ENCODE measurements at regions not wholly inside any gene's neighbourhood (a gene's known extent, or its start where the extent isn't known, plus 50 kb on each side); places are given as distances from the start of the nearest gene placed in this dataset.

DNA sequence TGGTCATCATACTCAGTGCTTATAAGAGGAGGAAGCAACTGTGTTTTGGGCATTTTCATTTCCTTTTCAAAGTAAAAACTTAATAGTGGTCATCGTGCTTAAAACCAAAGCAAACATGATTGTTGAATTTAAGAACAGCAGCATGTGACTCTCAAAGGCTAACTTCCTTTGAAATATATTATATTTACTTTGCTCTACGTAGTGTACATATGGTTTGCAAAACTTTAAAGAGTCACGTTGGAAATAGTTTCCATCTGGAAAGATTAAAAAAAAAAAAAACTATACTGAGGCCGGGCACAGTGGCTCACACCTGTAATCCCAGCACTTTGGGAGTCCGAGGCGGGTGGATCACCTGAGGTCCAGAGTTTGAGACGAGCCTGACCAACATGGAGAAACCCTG lies 367.9 kb upstream of the BCHE start:
- TF ChIP-seq, protein P1, sequence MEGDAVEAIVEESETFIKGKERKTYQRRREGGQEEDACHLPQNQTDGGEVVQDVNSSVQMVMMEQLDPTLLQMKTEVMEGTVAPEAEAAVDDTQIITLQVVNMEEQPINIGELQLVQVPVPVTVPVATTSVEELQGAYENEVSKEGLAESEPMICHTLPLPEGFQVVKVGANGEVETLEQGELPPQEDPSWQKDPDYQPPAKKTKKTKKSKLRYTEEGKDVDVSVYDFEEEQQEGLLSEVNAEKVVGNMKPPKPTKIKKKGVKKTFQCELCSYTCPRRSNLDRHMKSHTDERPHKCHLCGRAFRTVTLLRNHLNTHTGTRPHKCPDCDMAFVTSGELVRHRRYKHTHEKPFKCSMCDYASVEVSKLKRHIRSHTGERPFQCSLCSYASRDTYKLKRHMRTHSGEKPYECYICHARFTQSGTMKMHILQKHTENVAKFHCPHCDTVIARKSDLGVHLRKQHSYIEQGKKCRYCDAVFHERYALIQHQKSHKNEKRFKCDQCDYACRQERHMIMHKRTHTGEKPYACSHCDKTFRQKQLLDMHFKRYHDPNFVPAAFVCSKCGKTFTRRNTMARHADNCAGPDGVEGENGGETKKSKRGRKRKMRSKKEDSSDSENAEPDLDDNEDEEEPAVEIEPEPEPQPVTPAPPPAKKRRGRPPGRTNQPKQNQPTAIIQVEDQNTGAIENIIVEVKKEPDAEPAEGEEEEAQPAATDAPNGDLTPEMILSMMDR (IDR thresholded peaks at IDR 0.05; ENCODE audit: borderline replicate concordance) = no peak
- H3K27me3 ChIP-seq (ENCODE audit: low read depth) = no peaks in the 10 kb centered on the region
- H3K9me3 ChIP-seq (replicated peaks) = no peaks in the 10 kb centered on the region
- intact Hi-C loops (cut with micrococcal nuclease) = no loop called here
- DNase-seq = no peak
- no peak overlapping the region for H3K27ac ChIP-seq (replicated peaks)
- no peaks in the 10 kb centered on the region for H3K36me3 ChIP-seq
- H3K4me1 ChIP-seq = no peaks in the 10 kb centered on the region
- no peak overlapping the region for H3K4me3 ChIP-seq

DNA sequence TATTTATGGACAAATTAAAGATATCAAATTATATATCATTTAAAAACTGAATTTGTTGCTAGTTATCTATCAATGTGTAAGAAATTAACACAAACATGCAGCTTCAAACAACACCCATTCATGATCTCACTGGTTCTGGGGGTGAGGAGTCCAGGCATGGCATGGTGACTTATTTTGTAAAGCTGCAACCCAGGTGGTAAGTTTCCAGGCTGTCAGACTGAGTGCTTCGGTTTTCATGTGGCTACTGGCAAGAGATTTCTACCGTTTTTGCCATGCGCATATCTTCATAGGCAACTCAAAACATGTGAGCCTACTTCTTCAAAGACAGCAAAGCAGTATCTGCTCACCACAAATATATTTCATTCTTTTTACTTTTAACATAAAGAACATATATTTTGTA lies 364.3 kb upstream of the BCHE start:
- DNase-seq = no peak
- TF ChIP-seq, protein P1 (IDR thresholded peaks at IDR 0.05; ENCODE audit: borderline replicate concordance) = no peak
- Histone ChIP-seq H3K36me3 (no peaks in the 10 kb centered on the region), H3K4me1 (no peaks in the 10 kb centered on the region), H3K4me3 (no peak overlapping the region), H3K27ac (replicated peaks) (no peak overlapping the region), H3K9me3 (replicated peaks) (no peaks in the 10 kb centered on the region), H3K27me3 (ENCODE audit: low read depth) (no peaks in the 10 kb centered on the region)
- intact Hi-C loops (cut with micrococcal nuclease) = no loop called here

- intact Hi-C loops (cut with micrococcal nuclease) = no loop called here
- H3K27me3 ChIP-seq (ENCODE audit: low read depth) = no peaks in the 10 kb centered on the region
- no peak overlapping the region for H3K4me3 ChIP-seq
- DNase-seq = no peak
- H3K4me1 ChIP-seq = no peaks in the 10 kb centered on the region
- no peak overlapping the region for H3K27ac ChIP-seq (replicated peaks)
- TF ChIP-seq, protein P1 (IDR thresholded peaks at IDR 0.05; ENCODE audit: borderline replicate concordance) = no peak
- H3K36me3 ChIP-seq = no peaks in the 10 kb centered on the region
- no peaks in the 10 kb centered on the region for H3K9me3 ChIP-seq (replicated peaks)
Observed at GRCh38 chr3:166199491-166199890, 362.3 kb upstream of the BCHE start.

- Histone ChIP-seq H3K9me3 (replicated peaks) (no peaks in the 10 kb centered on the region), H3K27me3 (ENCODE audit: low read depth) (no peaks in the 10 kb centered on the region), H3K4me3 (no peak overlapping the region), H3K27ac (replicated peaks) (no peak overlapping the region), H3K36me3 (no peaks in the 10 kb centered on the region), H3K4me1 (no peaks in the 10 kb centered on the region)
- intact Hi-C loops (cut with micrococcal nuclease) = no loop called here
- DNase-seq = no peak
- TF ChIP-seq, protein P1 (IDR thresholded peaks at IDR 0.05; ENCODE audit: borderline replicate concordance) = no peak
Observed at GRCh38 chr3:166195808-166196207, 358.6 kb upstream of the BCHE start.

GRCh38 chr3:166191411-166191810 lies 354.2 kb upstream of the BCHE start:
- Histone ChIP-seq H3K36me3 (no peaks in the 10 kb centered on the region), H3K4me3 (no peak overlapping the region), H3K27me3 (ENCODE audit: low read depth) (no peaks in the 10 kb centered on the region), H3K9me3 (replicated peaks) (no peaks in the 10 kb centered on the region), H3K27ac (replicated peaks) (no peak overlapping the region), H3K4me1 (no peaks in the 10 kb centered on the region)
- intact Hi-C loops (cut with micrococcal nuclease) = no loop called here
- TF ChIP-seq, protein P1 (IDR thresholded peaks at IDR 0.05; ENCODE audit: borderline replicate concordance) = no peak
- no peak for DNase-seq

GRCh38 chr3:166190360-166190759 lies 353.1 kb upstream of the BCHE start:
- intact Hi-C loops (cut with micrococcal nuclease) = no loop called here
- no peaks in the 10 kb centered on the region for H3K27me3 ChIP-seq (ENCODE audit: low read depth)
- H3K4me1 ChIP-seq = no peaks in the 10 kb centered on the region
- TF ChIP-seq, protein P1 (IDR thresholded peaks at IDR 0.05; ENCODE audit: borderline replicate concordance) = no peak
- no peak overlapping the region for H3K27ac ChIP-seq (replicated peaks)
- no peaks in the 10 kb centered on the region for H3K9me3 ChIP-seq (replicated peaks)
- H3K4me3 ChIP-seq = no peak overlapping the region
- H3K36me3 ChIP-seq = no peaks in the 10 kb centered on the region
- DNase-seq = no peak

Data from left ventricle myocardium inferior (tissue), 1 donor.